ENCODE measurements at regions not wholly inside any gene's neighbourhood (a gene's known extent, or its start where the extent isn't known, plus 50 kb on each side); places are given as distances from the start of the nearest gene placed in this dataset.

- DNase-seq (ENCODE audit: extremely low spot score, unreplicated experiment): no peak
- Mint-ChIP-seq H3K9me3 (ENCODE audit: unreplicated experiment) (peaks cover 11% of the 10 kb centered on the region), H3K27me3 (ENCODE audit: unreplicated experiment) (peaks cover 9% of the 10 kb centered on the region), H3K36me3 (ENCODE audit: unreplicated experiment) (no peaks in the 10 kb centered on the region), H3K4me1 (ENCODE audit: unreplicated experiment) (peaks cover 23% of the 10 kb centered on the region), H3K27ac (ENCODE audit: unreplicated experiment) (no peak overlapping the region), H3K4me3 (ENCODE audit: unreplicated experiment) (no peak overlapping the region)
- TF ChIP-seq CTCF (IDR thresholded peaks at IDR 0.05): no peak
Measured at GRCh38 chr9:105861972-105862371, 167.6 kb downstream of the TMEM38B start.

GRCh38 chr9:105864248-105864898 is 170.0 kb downstream of the TMEM38B start:
- Mint-ChIP-seq H3K36me3 (ENCODE audit: unreplicated experiment) (no peaks in the 10 kb centered on the region), H3K27ac (ENCODE audit: unreplicated experiment) (no peak overlapping the region), H3K27me3 (ENCODE audit: unreplicated experiment) (peaks cover 14% of the 10 kb centered on the region), H3K9me3 (ENCODE audit: unreplicated experiment) (peaks cover 11% of the 10 kb centered on the region), H3K4me1 (ENCODE audit: unreplicated experiment) (peaks cover 7% of the 10 kb centered on the region), H3K4me3 (ENCODE audit: unreplicated experiment) (no peak overlapping the region)
- DNase-seq (ENCODE audit: extremely low spot score, unreplicated experiment): no peak
- TF ChIP-seq CTCF (IDR thresholded peaks at IDR 0.05): no peak

- no peak for DNase-seq (ENCODE audit: extremely low spot score, unreplicated experiment)
- Mint-ChIP-seq H3K27ac (ENCODE audit: unreplicated experiment) (no peak overlapping the region), H3K4me1 (ENCODE audit: unreplicated experiment) (no peaks in the 10 kb centered on the region), H3K4me3 (ENCODE audit: unreplicated experiment) (no peak overlapping the region), H3K9me3 (ENCODE audit: unreplicated experiment) (peaks cover 11% of the 10 kb centered on the region), H3K36me3 (ENCODE audit: unreplicated experiment) (no peaks in the 10 kb centered on the region), H3K27me3 (ENCODE audit: unreplicated experiment) (peaks cover 18% of the 10 kb centered on the region)
- no peak for TF ChIP-seq CTCF (IDR thresholded peaks at IDR 0.05)
Measured at GRCh38 chr9:105865285-105865684, 170.9 kb downstream of the TMEM38B start.

GRCh38 chr9:105871540-105871939 is 177.2 kb downstream of the TMEM38B start:
- no peak for TF ChIP-seq CTCF (IDR thresholded peaks at IDR 0.05)

GRCh38 chr9:105873801-105874200 is 179.5 kb downstream of the TMEM38B start:
- no peak overlapping the region for H3K27ac Mint-ChIP-seq (ENCODE audit: unreplicated experiment)
- no peaks in the 10 kb centered on the region for H3K9me3 Mint-ChIP-seq (ENCODE audit: unreplicated experiment)
- no peak for TF ChIP-seq CTCF (IDR thresholded peaks at IDR 0.05)
- H3K4me1 Mint-ChIP-seq (ENCODE audit: unreplicated experiment): no peaks in the 10 kb centered on the region
- no peak overlapping the region for H3K4me3 Mint-ChIP-seq (ENCODE audit: unreplicated experiment)
- DNase-seq (ENCODE audit: extremely low spot score, unreplicated experiment): no peak
- no peaks in the 10 kb centered on the region for H3K36me3 Mint-ChIP-seq (ENCODE audit: unreplicated experiment)
- peaks cover 32% of the 10 kb centered on the region for H3K27me3 Mint-ChIP-seq (ENCODE audit: unreplicated experiment)

More at GRCh38 chr9:105871540-105871939, 177.2 kb downstream of the TMEM38B start:
- Mint-ChIP-seq H3K27me3 (ENCODE audit: unreplicated experiment) (peaks cover 29% of the 10 kb centered on the region), H3K4me1 (ENCODE audit: unreplicated experiment) (no peaks in the 10 kb centered on the region), H3K36me3 (ENCODE audit: unreplicated experiment) (no peaks in the 10 kb centered on the region), H3K4me3 (ENCODE audit: unreplicated experiment) (no peak overlapping the region), H3K9me3 (ENCODE audit: unreplicated experiment) (no peaks in the 10 kb centered on the region), H3K27ac (ENCODE audit: unreplicated experiment) (no peak overlapping the region)
- DNase-seq (ENCODE audit: extremely low spot score, unreplicated experiment): no peak

Data from osteocyte (in vitro differentiated cells).